DND-41 (cell line): ENCODE measurements at regions not wholly inside any gene's neighbourhood (a gene's known extent, or its start where the extent isn't known, plus 50 kb on each side); places are given as distances from the start of the nearest gene placed in this dataset.

ENCODE experiments used
- ATAC-seq: fragments of 200-7000 bp; cut with Tn5 transposase; 3 replicates; pipeline ENCODE4 v1.9.1; 2021; ENCODE audit warnings: low read depth; ENCODE audit not compliant: insufficient read depth
- DNase-seq: peaks from one replicate; pipeline ENCODE4 v3.0.0-alpha.2; 2020
- H2AFZ ChIP-seq: 2 replicates; pipeline ENCODE4 v1.6.0; 2012; ENCODE audit warnings: low read depth, low read length
- H3K27ac ChIP-seq: 2 replicates; pipeline ENCODE4 v1.5.1; 2012; ENCODE audit warnings: low read length, inconsistent platforms
- H3K27me3 ChIP-seq: fragments of 200-600 bp; sonication (generic); 2 replicates; pipeline ENCODE4 v1.6.0; 2012; ENCODE audit warnings: low read length, mild to moderate bottlenecking, inconsistent platforms; ENCODE audit not compliant: insufficient read depth, poor library complexity
- H3K36me3 ChIP-seq: 2 replicates; pipeline ENCODE4 v1.5.1; 2012; ENCODE audit warnings: low read length, inconsistent platforms; ENCODE audit not compliant: insufficient read depth
- H3K4me1 ChIP-seq: 2 replicates; pipeline ENCODE4 v1.5.1; 2012; ENCODE audit warnings: mild to moderate bottlenecking, low read length; ENCODE audit not compliant: insufficient read depth
- H3K4me2 ChIP-seq: 2 replicates; pipeline ENCODE4 v1.6.0; 2012; ENCODE audit warnings: mild to moderate bottlenecking, moderate library complexity, low read length, inconsistent platforms; ENCODE audit not compliant: insufficient read depth
- H3K4me3 ChIP-seq, 2 experiments: fragments of 200-600 bp in 1 of 2; shearing (Covaris generic) in 1 of 2; 2 replicates each; pipeline ENCODE4 v1.5.1; 2012 to 2016; ENCODE audit warnings: inconsistent platforms in 2 of 2, low read length in 2 of 2, mild to moderate bottlenecking in 2 of 2, low read depth in 1 of 2, moderate library complexity in 1 of 2
- H3K79me2 ChIP-seq: 2 replicates; pipeline ENCODE4 v1.6.0; 2012; ENCODE audit warnings: low read length, inconsistent platforms; ENCODE audit not compliant: insufficient read depth
- H3K9ac ChIP-seq: 2 replicates; pipeline ENCODE4 v1.6.0; 2012; ENCODE audit warnings: low read depth, mild to moderate bottlenecking, inconsistent platforms, low read length, moderate library complexity
- H3K9me3 ChIP-seq: 2 replicates; pipeline ENCODE4 v1.5.1; 2012; ENCODE audit warnings: low read length, moderate library complexity, mild to moderate bottlenecking, inconsistent platforms; ENCODE audit not compliant: insufficient read depth, severe bottlenecking
- H4K20me1 ChIP-seq: 2 replicates; pipeline ENCODE4 v1.6.0; 2012; ENCODE audit warnings: low read length; ENCODE audit not compliant: insufficient read depth
- EZH2 ChIP-seq: IDR thresholded peaks from 3 replicates; pipeline ENCODE4 v1.6.1; 2012; ENCODE audit warnings: borderline replicate concordance, low read depth, mild to moderate bottlenecking, moderate library complexity, low read length, inconsistent platforms; ENCODE audit not compliant: severe bottlenecking
- TF ChIP-seq, protein P1 (sequence below): IDR thresholded peaks from 2 replicates; pipeline ENCODE4 v1.5.1; 2012; ENCODE audit warnings: borderline replicate concordance, low read length, moderate library complexity, mild to moderate bottlenecking; ENCODE audit not compliant: poor library complexity, severe bottlenecking; ENCODE audit errors: extremely low read depth

DNA sequence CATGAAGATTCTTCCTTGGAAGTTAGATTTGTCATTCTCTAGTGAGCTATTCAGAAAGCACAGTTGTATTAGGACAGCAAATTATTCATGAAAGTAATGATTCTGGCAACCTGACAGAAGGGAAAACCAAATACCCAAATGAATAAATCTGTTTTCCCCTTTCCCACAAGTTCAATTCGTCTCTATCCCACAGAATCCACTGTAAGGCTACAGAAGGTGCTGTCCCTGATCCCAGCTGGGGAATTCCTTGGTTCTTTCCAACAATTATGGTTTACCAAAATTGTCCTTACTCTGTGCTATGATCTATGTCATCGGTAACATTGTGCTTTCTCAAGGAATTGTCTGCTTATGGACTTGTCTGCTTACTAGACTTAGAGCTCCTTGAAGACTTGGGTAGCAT, 104.2 kb downstream of the FASLG start:
- Histone ChIP-seq H3K4me2 (no peak overlapping the region), H3K4me1 (no peaks in the 10 kb centered on the region), H4K20me1 (no peaks in the 10 kb centered on the region), H3K79me2 (no peaks in the 10 kb centered on the region), H3K9ac (no peak overlapping the region), H3K27me3 (no peaks in the 10 kb centered on the region), H3K9me3 (no peaks in the 10 kb centered on the region), H3K27ac (no peak overlapping the region), H3K4me3 (no peak overlapping the region), H2AFZ (no peak overlapping the region), H3K36me3 (no peaks in the 10 kb centered on the region)
- DNase-seq (no peak), ATAC-seq (no peak)
- no peak for TF ChIP-seq EZH2
- TF ChIP-seq, protein P1, sequence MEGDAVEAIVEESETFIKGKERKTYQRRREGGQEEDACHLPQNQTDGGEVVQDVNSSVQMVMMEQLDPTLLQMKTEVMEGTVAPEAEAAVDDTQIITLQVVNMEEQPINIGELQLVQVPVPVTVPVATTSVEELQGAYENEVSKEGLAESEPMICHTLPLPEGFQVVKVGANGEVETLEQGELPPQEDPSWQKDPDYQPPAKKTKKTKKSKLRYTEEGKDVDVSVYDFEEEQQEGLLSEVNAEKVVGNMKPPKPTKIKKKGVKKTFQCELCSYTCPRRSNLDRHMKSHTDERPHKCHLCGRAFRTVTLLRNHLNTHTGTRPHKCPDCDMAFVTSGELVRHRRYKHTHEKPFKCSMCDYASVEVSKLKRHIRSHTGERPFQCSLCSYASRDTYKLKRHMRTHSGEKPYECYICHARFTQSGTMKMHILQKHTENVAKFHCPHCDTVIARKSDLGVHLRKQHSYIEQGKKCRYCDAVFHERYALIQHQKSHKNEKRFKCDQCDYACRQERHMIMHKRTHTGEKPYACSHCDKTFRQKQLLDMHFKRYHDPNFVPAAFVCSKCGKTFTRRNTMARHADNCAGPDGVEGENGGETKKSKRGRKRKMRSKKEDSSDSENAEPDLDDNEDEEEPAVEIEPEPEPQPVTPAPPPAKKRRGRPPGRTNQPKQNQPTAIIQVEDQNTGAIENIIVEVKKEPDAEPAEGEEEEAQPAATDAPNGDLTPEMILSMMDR, result no peak

DNA sequence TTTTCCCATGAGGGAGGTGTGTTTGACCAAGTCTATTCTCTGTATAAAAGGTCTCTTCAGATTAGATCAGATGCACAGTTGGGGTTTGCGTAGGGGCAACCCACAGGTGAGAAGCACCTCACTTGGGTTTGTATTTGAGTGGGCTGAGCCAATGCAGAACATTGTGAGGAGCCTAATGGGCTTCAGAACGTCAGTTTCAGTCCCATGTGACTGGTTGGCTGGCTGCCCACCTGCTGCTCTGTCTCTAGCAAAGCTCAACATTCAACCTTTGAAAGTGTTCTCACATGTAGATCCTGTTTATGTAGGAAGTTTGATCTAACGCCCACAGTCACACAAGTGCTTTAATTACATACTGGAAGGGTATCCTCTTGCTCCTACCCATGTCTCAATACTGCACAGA, 105.5 kb downstream of the FASLG start:
- no peaks in the 10 kb centered on the region for H3K36me3 ChIP-seq
- no peaks in the 10 kb centered on the region for H4K20me1 ChIP-seq
- H3K4me3 ChIP-seq, result no peak overlapping the region
- no peak for ATAC-seq
- H3K79me2 ChIP-seq, result no peaks in the 10 kb centered on the region
- no peaks in the 10 kb centered on the region for H3K27me3 ChIP-seq
- DNase-seq, result no peak
- H3K27ac ChIP-seq, result no peak overlapping the region
- TF ChIP-seq EZH2, result no peak
- TF ChIP-seq, protein P1, result no peak
- H3K4me1 ChIP-seq, result no peaks in the 10 kb centered on the region
- H3K4me2 ChIP-seq, result no peak overlapping the region
- no peak overlapping the region for H3K9ac ChIP-seq
- H3K9me3 ChIP-seq, result no peaks in the 10 kb centered on the region
- H2AFZ ChIP-seq, result no peak overlapping the region

DNA sequence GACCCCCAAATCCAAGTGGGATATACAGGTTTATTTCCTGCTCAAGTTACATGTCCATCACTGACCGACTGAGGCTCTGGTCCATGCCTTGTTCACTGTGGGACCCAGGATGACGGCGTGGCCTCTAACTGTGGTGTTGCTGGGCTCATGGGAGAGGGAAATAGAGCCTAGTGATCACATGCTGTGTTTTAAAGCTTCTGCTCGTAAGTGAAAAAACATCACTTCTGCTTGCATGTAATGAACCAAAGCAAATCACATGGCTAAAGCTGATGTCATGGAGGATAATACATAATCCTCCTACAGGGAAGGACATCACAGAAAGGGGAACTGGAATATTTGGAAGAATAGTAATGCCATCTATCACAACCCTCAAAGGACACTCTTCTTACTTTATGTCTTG, 107.6 kb downstream of the FASLG start:
- H3K9me3 ChIP-seq, result no peaks in the 10 kb centered on the region
- H3K4me2 ChIP-seq, result no peak overlapping the region
- no peaks in the 10 kb centered on the region for H3K36me3 ChIP-seq
- H2AFZ ChIP-seq, result no peak overlapping the region
- H3K4me3 ChIP-seq, result no peak overlapping the region
- H3K79me2 ChIP-seq, result no peaks in the 10 kb centered on the region
- H3K27me3 ChIP-seq, result no peaks in the 10 kb centered on the region
- H3K9ac ChIP-seq, result no peak overlapping the region
- no peak for TF ChIP-seq EZH2
- ATAC-seq (no peak), DNase-seq (no peak)
- no peaks in the 10 kb centered on the region for H3K4me1 ChIP-seq
- no peaks in the 10 kb centered on the region for H4K20me1 ChIP-seq
- no peak overlapping the region for H3K27ac ChIP-seq

DNA sequence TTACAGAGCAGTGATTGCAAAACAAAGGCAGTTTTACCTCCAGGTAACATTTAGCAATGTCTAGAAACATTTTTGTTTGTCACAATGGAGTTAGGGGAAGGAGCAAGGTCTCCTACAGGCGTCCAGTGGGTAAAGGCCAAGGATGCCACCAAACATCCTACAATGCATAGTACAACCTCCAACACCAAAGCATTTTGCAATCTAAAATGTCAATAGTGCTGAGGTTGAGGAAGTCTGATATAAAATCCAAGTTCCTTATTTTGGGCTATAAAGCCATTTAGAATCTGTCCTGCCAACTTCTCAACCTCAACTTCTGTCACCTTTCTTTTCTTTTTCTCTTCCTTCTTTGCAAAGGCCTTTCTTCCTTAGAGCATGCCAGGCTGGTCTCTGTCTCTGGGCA, 111.2 kb downstream of the FASLG start:
- TF ChIP-seq EZH2, result no peak
- TF ChIP-seq, protein P1, result no peak
- Histone ChIP-seq H3K9me3 (no peaks in the 10 kb centered on the region), H3K36me3 (no peaks in the 10 kb centered on the region), H3K27me3 (no peaks in the 10 kb centered on the region), H3K79me2 (no peaks in the 10 kb centered on the region), H3K4me3 (no peak overlapping the region), H3K4me2 (no peak overlapping the region), H3K4me1 (no peaks in the 10 kb centered on the region), H3K27ac (no peak overlapping the region), H3K9ac (no peak overlapping the region), H2AFZ (no peak overlapping the region), H4K20me1 (no peaks in the 10 kb centered on the region)
- no peak for DNase-seq
- ATAC-seq, result no peak
